ENCODE measurements at regions not wholly inside any gene's neighbourhood (a gene's known extent, or its start where the extent isn't known, plus 50 kb on each side); places are given as distances from the start of the nearest gene placed in this dataset.

GRCh38 chr16:26273607-26274006, 581.8 kb downstream of the HS3ST4 start:
- no peak overlapping the region for H2AFZ ChIP-seq (ENCODE audit: low read depth, low read length)
- no peaks in the 10 kb centered on the region for H4K20me1 ChIP-seq (ENCODE audit: insufficient read depth, low read length)
- H3K27me3 ChIP-seq (ENCODE audit: low read depth, low read length): no peaks in the 10 kb centered on the region
- no peaks in the 10 kb centered on the region for H3K36me3 ChIP-seq (replicated peaks; ENCODE audit: low read depth, low read length)
- no peak overlapping the region for H3K9ac ChIP-seq (ENCODE audit: low read length)
- H3K79me2 ChIP-seq (ENCODE audit: low read length): no peaks in the 10 kb centered on the region
- no peaks in the 10 kb centered on the region for H3K4me1 ChIP-seq (ENCODE audit: low read length)
- no peak overlapping the region for H3K4me3 ChIP-seq (ENCODE audit: low read length)
- H3K4me2 ChIP-seq (ENCODE audit: low read length): no peak overlapping the region
- H3K27ac ChIP-seq (ENCODE audit: low read length): no peak overlapping the region
- no peaks in the 10 kb centered on the region for H3K9me3 ChIP-seq (ENCODE audit: insufficient read depth, low read length)
- TF ChIP-seq EZH2phosphoT487 (IDR thresholded peaks at IDR 0.05; ENCODE audit: low read depth): no peak
- TF ChIP-seq, protein P1, sequence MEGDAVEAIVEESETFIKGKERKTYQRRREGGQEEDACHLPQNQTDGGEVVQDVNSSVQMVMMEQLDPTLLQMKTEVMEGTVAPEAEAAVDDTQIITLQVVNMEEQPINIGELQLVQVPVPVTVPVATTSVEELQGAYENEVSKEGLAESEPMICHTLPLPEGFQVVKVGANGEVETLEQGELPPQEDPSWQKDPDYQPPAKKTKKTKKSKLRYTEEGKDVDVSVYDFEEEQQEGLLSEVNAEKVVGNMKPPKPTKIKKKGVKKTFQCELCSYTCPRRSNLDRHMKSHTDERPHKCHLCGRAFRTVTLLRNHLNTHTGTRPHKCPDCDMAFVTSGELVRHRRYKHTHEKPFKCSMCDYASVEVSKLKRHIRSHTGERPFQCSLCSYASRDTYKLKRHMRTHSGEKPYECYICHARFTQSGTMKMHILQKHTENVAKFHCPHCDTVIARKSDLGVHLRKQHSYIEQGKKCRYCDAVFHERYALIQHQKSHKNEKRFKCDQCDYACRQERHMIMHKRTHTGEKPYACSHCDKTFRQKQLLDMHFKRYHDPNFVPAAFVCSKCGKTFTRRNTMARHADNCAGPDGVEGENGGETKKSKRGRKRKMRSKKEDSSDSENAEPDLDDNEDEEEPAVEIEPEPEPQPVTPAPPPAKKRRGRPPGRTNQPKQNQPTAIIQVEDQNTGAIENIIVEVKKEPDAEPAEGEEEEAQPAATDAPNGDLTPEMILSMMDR (IDR thresholded peaks at IDR 0.05; ENCODE audit: low read depth, low read length): no peak

DNA sequence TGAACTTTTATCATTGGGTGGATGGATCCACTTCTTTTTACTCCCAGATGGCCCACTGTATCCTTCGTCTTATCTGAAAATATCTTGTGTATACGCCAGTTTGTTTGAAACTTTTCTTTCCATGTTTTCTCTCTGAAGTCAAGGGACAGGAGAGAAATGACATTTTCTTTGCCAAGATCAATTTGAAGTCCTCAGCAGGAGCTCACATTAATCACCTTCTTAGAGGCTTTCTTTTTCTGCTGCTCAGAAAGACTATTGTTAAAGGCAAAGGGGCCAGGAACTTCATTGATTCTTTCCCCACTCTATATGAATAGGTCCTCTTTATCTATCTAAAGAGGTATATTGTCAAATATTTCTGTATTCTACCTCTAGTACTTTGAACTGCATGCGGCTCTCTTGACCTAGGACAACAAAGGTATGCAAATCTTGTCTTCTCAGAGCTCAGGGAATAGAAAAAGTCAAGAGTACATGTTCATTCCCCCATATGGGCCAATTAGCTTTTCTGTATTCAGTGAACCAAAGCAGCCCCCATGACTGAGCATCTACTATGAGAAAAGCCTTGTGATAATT, 583.3 kb downstream of the HS3ST4 start:
- no peak for TF ChIP-seq EZH2phosphoT487 (IDR thresholded peaks at IDR 0.05; ENCODE audit: low read depth)
- TF ChIP-seq, protein P1 (IDR thresholded peaks at IDR 0.05; ENCODE audit: low read depth, low read length): no peak
- H3K9ac ChIP-seq (ENCODE audit: low read length): no peak overlapping the region
- H3K27me3 ChIP-seq (ENCODE audit: low read depth, low read length): no peaks in the 10 kb centered on the region
- no peaks in the 10 kb centered on the region for H3K4me1 ChIP-seq (ENCODE audit: low read length)
- H3K79me2 ChIP-seq (ENCODE audit: low read length): no peaks in the 10 kb centered on the region
- H4K20me1 ChIP-seq (ENCODE audit: insufficient read depth, low read length): no peaks in the 10 kb centered on the region
- no peak overlapping the region for H3K4me2 ChIP-seq (ENCODE audit: low read length)
- H2AFZ ChIP-seq (ENCODE audit: low read depth, low read length): no peak overlapping the region
- no peak overlapping the region for H3K4me3 ChIP-seq (ENCODE audit: low read length)
- H3K9me3 ChIP-seq (ENCODE audit: insufficient read depth, low read length): no peaks in the 10 kb centered on the region
- H3K36me3 ChIP-seq (replicated peaks; ENCODE audit: low read depth, low read length): no peaks in the 10 kb centered on the region
- no peak overlapping the region for H3K27ac ChIP-seq (ENCODE audit: low read length)

DNA sequence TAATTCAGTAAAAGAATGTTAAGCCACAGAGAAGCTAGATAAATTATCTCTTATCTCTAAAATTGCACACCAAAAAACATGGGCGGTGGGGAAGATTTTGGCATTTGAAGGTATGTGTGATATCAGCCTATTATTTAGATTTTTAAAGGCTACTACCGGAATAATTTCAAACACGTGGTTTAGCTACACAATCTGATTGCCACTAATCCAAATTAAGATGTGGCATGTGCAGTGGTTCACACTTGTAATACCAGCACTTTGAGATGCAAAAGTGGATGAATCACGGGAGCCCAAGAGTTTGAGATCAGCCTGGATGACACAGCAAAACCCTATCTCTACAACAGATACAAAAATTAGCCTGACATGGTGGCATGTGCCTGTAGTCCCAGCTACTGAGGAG, 584.5 kb downstream of the HS3ST4 start:
- Histone ChIP-seq H3K4me2 (ENCODE audit: low read length) (no peak overlapping the region), H3K4me3 (ENCODE audit: low read length) (no peak overlapping the region), H4K20me1 (ENCODE audit: insufficient read depth, low read length) (no peaks in the 10 kb centered on the region), H3K27me3 (ENCODE audit: low read depth, low read length) (no peaks in the 10 kb centered on the region), H3K79me2 (ENCODE audit: low read length) (no peaks in the 10 kb centered on the region), H3K27ac (ENCODE audit: low read length) (no peak overlapping the region), H3K9ac (ENCODE audit: low read length) (no peak overlapping the region), H3K36me3 (replicated peaks; ENCODE audit: low read depth, low read length) (no peaks in the 10 kb centered on the region), H2AFZ (ENCODE audit: low read depth, low read length) (no peak overlapping the region), H3K4me1 (ENCODE audit: low read length) (no peaks in the 10 kb centered on the region), H3K9me3 (ENCODE audit: insufficient read depth, low read length) (no peaks in the 10 kb centered on the region)
- no peak for TF ChIP-seq EZH2phosphoT487 (IDR thresholded peaks at IDR 0.05; ENCODE audit: low read depth)
- TF ChIP-seq, protein P1 (IDR thresholded peaks at IDR 0.05; ENCODE audit: low read depth, low read length): no peak

DNA sequence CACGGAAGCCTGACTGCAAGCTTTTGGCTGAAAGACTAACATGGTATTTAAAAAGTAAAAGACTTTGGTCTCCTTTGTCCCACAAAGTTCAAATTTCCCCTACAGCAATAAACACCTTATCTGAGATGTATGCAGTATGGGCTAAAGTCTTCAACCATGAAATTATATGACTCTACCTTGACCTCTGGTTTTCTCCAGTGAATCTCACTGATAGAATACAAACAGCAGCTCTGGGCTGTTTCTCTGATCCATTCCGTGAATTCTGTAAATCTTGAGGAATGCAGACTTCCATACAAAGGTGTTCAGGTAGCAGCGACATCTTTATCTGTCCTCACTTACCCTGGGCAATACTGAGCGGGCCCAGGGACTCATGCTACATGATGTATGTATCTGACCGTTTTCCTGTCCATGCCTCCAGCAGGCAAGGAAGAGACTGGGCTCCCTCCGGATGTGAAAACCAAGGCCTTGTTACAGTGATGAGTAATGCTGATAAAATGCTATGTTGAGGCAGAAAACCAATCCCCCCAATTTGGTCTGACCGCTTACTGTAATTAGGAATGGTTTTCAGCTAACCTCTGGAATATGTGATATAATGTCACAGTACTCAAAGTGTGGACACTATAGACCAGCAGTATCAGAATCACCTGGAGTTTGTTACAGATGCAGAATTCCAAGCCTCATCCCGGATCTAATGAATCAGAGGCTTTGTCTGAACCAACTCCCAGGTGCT, 589.8 kb downstream of the HS3ST4 start:
- Histone ChIP-seq H3K4me1 (ENCODE audit: low read length) (no peaks in the 10 kb centered on the region), H3K27ac (ENCODE audit: low read length) (no peak overlapping the region), H3K27me3 (ENCODE audit: low read depth, low read length) (no peaks in the 10 kb centered on the region), H3K9me3 (ENCODE audit: insufficient read depth, low read length) (no peaks in the 10 kb centered on the region), H3K36me3 (replicated peaks; ENCODE audit: low read depth, low read length) (no peaks in the 10 kb centered on the region), H3K79me2 (ENCODE audit: low read length) (no peaks in the 10 kb centered on the region), H3K4me2 (ENCODE audit: low read length) (no peak overlapping the region), H3K9ac (ENCODE audit: low read length) (no peak overlapping the region), H4K20me1 (ENCODE audit: insufficient read depth, low read length) (no peaks in the 10 kb centered on the region), H3K4me3 (ENCODE audit: low read length) (no peak overlapping the region), H2AFZ (ENCODE audit: low read depth, low read length) (no peak overlapping the region)
- TF ChIP-seq, protein P1 (IDR thresholded peaks at IDR 0.05; ENCODE audit: low read depth, low read length): no peak
- TF ChIP-seq EZH2phosphoT487 (IDR thresholded peaks at IDR 0.05; ENCODE audit: low read depth): no peak

Measured in OCI-LY3 (cell line).